ENCODE measurements at regions not wholly inside any gene's neighbourhood (a gene's known extent, or its start where the extent isn't known, plus 50 kb on each side); places are given as distances from the start of the nearest gene placed in this dataset.

- in situ Hi-C loops (cut with MboI), result no loop called here
- RAD21 ChIA-PET (ENCODE audit: unreplicated experiment), result no interaction called here
Observed at GRCh38 chr3:88955274-88955673, 152.1 kb upstream of the EPHA3 start.

GRCh38 chr3:88957711-88958439, 149.5 kb upstream of the EPHA3 start:
- WGBS (ENCODE audit: insufficient coverage, insufficient replicate concordance, low lambda C conversion rate, missing lambda C conversion rate), result 0% methylated on average over 1 of the region's 1 CpG
- CTCF ChIA-PET, result no interaction called here
- no peak for TF ChIP-seq YBX1 (IDR thresholded peaks at IDR 0.05)
- no peak for TF ChIP-seq SMAD1 (IDR thresholded peaks at IDR 0.05; ENCODE audit: low read depth, partially characterized antibody)
- no peak for TF ChIP-seq PRDM15 (CRISPR knock-in tag; IDR thresholded peaks at IDR 0.05)
- no peak for TF ChIP-seq CREM (IDR thresholded peaks at IDR 0.05; ENCODE audit: low read depth)
- no peak for TF ChIP-seq ESRRA (IDR thresholded peaks at IDR 0.05; ENCODE audit: low read length)
- no peak for TF ChIP-seq TAF1 (IDR thresholded peaks at IDR 0.05; ENCODE audit: borderline replicate concordance, low read depth, low read length)
- no peak for TF ChIP-seq FOS (IDR thresholded peaks at IDR 0.05; ENCODE audit: borderline replicate concordance, extremely low read depth, insufficient read length)
- TF ChIP-seq SREBF1 (IDR thresholded peaks at IDR 0.05; ENCODE audit: low read length), result no peak
- no peak for TF ChIP-seq ASH2L (IDR thresholded peaks at IDR 0.05; ENCODE audit: borderline replicate concordance, low read depth)
- TF ChIP-seq MYC (IDR thresholded peaks at IDR 0.05; ENCODE audit: insufficient read depth, insufficient read length, insufficient replicate concordance, low read length, severe bottlenecking), result no peak
- TF ChIP-seq JUND (IDR thresholded peaks at IDR 0.05; ENCODE audit: low read depth, low read length), result no peak
- TF ChIP-seq RUNX3 (IDR thresholded peaks at IDR 0.05; ENCODE audit: low read length), result no peak
- no peak for TF ChIP-seq CBFB (IDR thresholded peaks at IDR 0.05; ENCODE audit: low read depth)
- TF ChIP-seq JUNB (IDR thresholded peaks at IDR 0.05), result no peak
- no peak for TF ChIP-seq ZSCAN29 (IDR thresholded peaks at IDR 0.05)

More at GRCh38 chr3:88955274-88955673, 152.1 kb upstream of the EPHA3 start:
- FAIRE-seq (no peak), ATAC-seq (no peak), DNase-seq (ENCODE audit: low read depth, low spot score) (no peak)
- SMC1A ChIA-PET (ENCODE audit: uncharacterized antibody, unreplicated experiment), result interaction anchor here (0.7 kb wide), 2 partner anchors 42 to 77 kb away, joined by 3 to 4 read pairs; no protein-coding TSS in a partner anchor
- no peak overlapping the region for H3K27ac ChIP-seq (ENCODE audit: control insufficient read depth, insufficient read depth)
- no peak for TF ChIP-seq POU2F2 (IDR thresholded peaks at IDR 0.05; ENCODE audit: borderline replicate concordance, low read depth, low read length)
- no peak for TF ChIP-seq YY1 (IDR thresholded peaks at IDR 0.05; ENCODE audit: low read depth, low read length)
- TF ChIP-seq PAX8 (IDR thresholded peaks at IDR 0.05), result no peak
- TF ChIP-seq NR2C2 (IDR thresholded peaks at IDR 0.05; ENCODE audit: borderline replicate concordance, control insufficient read depth, insufficient read length, low read depth), result no peak
- H2AFZ ChIP-seq (ENCODE audit: control insufficient read depth, low read depth, low read length), result no peak overlapping the region
- intact Hi-C loops (cut with micrococcal nuclease; ENCODE audit: unreplicated experiment), result no loop called here
- no peak overlapping the region for H3K9ac ChIP-seq (ENCODE audit: control insufficient read depth, insufficient read depth, low read length)
- no peaks in the 10 kb centered on the region for H3K79me2 ChIP-seq (ENCODE audit: control insufficient read depth, insufficient read depth, low read length)
- CTCF ChIA-PET, result no interaction called here
- no peaks in the 10 kb centered on the region for H3K36me3 ChIP-seq (ENCODE audit: control insufficient read depth in 2 of 2, insufficient read depth in 2 of 2, low read length in 1 of 2)
- H3K9me3 ChIP-seq (replicated peaks; ENCODE audit: control insufficient read depth, insufficient read depth, low read length), result no peaks in the 10 kb centered on the region
- no peak overlapping the region for H3K4me3 ChIP-seq
- H3K4me1 ChIP-seq (ENCODE audit: control insufficient read depth, insufficient read depth, low read length), result no peaks in the 10 kb centered on the region
- H3K27me3 ChIP-seq (replicated peaks in 1 of 2; ENCODE audit: control insufficient read depth in 2 of 2, insufficient read depth in 2 of 2, low read length in 1 of 2), result no peaks in the 10 kb centered on the region
- WGBS (ENCODE audit: insufficient coverage, insufficient replicate concordance, low lambda C conversion rate, missing lambda C conversion rate), result 22% methylated on average over 8 of the region's 8 CpGs
- no peak overlapping the region for H3K4me2 ChIP-seq (ENCODE audit: control insufficient read depth, insufficient read depth)
- no TSS peak for BruUV-seq (replicated peaks)
- POLR2A ChIA-PET, result no interaction called here
- H4K20me1 ChIP-seq (ENCODE audit: control insufficient read depth, insufficient read depth), result no peaks in the 10 kb centered on the region

More at GRCh38 chr3:88957711-88958439, 149.5 kb upstream of the EPHA3 start:
- Histone ChIP-seq H2AFZ (ENCODE audit: control insufficient read depth, low read depth, low read length) (no peak overlapping the region), H3K27ac (ENCODE audit: control insufficient read depth, insufficient read depth) (no peak overlapping the region), H3K79me2 (ENCODE audit: control insufficient read depth, insufficient read depth, low read length) (no peaks in the 10 kb centered on the region), H3K9me3 (replicated peaks; ENCODE audit: control insufficient read depth, insufficient read depth, low read length) (no peaks in the 10 kb centered on the region), H3K4me3 (no peak overlapping the region), H3K4me1 (ENCODE audit: control insufficient read depth, insufficient read depth, low read length) (no peaks in the 10 kb centered on the region), H4K20me1 (ENCODE audit: control insufficient read depth, insufficient read depth) (no peaks in the 10 kb centered on the region), H3K4me2 (ENCODE audit: control insufficient read depth, insufficient read depth) (no peak overlapping the region), H3K36me3 (ENCODE audit: control insufficient read depth in 2 of 2, insufficient read depth in 2 of 2, low read length in 1 of 2) (no peaks in the 10 kb centered on the region), H3K9ac (ENCODE audit: control insufficient read depth, insufficient read depth, low read length) (no peak overlapping the region), H3K27me3 (replicated peaks in 1 of 2; ENCODE audit: control insufficient read depth in 2 of 2, insufficient read depth in 2 of 2, low read length in 1 of 2) (no peaks in the 10 kb centered on the region)
- no peak for ATAC-seq
- ChIA-PET SMC1A (ENCODE audit: uncharacterized antibody, unreplicated experiment) (no interaction called here), POLR2A (no interaction called here), RAD21 (ENCODE audit: unreplicated experiment) (interaction anchor here (1.6 kb wide), 1 partner anchor 1134 kb away, joined by 5 read pairs; no protein-coding TSS in a partner anchor)
- BruUV-seq (replicated peaks), result no TSS peak
- in situ Hi-C loops (cut with MboI) (no loop called here), intact Hi-C loops (cut with micrococcal nuclease; ENCODE audit: unreplicated experiment) (no loop called here)
- no peak for FAIRE-seq
- DNase-seq (ENCODE audit: low read depth, low spot score), result no peak

Measured in GM12878 (cell line).